BLaER1 (cell line): ENCODE measurements at regions not wholly inside any gene's neighbourhood (a gene's known extent, or its start where the extent isn't known, plus 50 kb on each side); places are given as distances from the start of the nearest gene placed in this dataset.
"Not testable (repeated sequence)": the region's sequence is repeated elsewhere in the genome, so short reads cannot be mapped to it uniquely, and the experiment has no call there.

Source experiments
- H3K27ac ChIP-seq: shearing (Covaris generic); formaldehyde crosslinking; 2 replicates; pipeline ENCODE4 v1.8.1; 2022
- H3K27me3 ChIP-seq: shearing (Covaris generic); formaldehyde crosslinking; 2 replicates; pipeline ENCODE4 v1.8.1; 2022
- H3K36me3 ChIP-seq: shearing (Covaris generic); formaldehyde crosslinking; 2 replicates; pipeline ENCODE4 v1.8.1; 2022
- H3K4me1 ChIP-seq: shearing (Covaris generic); formaldehyde crosslinking; 2 replicates; pipeline ENCODE4 v1.8.1; 2022
- H3K4me2 ChIP-seq: shearing (Covaris generic); formaldehyde crosslinking; 2 replicates; pipeline ENCODE4 v1.8.1; 2022
- H3K4me3 ChIP-seq: shearing (Covaris generic); formaldehyde crosslinking; 2 replicates; pipeline ENCODE4 v1.8.1; 2022
- H3K9ac ChIP-seq: shearing (Covaris generic); formaldehyde crosslinking; 2 replicates; pipeline ENCODE4 v1.8.1; 2022
- H3K9me3 ChIP-seq: shearing (Covaris generic); formaldehyde crosslinking; 2 replicates; pipeline ENCODE4 v1.8.1; 2022
- H4K20me1 ChIP-seq: shearing (Covaris generic); formaldehyde crosslinking; 2 replicates; pipeline ENCODE4 v1.8.1; 2022
- Cebpa-rat ChIP-seq: shearing (Covaris generic); IDR thresholded peaks from 2 replicates; pipeline ENCODE4 v1.8.1; 2022

DNA sequence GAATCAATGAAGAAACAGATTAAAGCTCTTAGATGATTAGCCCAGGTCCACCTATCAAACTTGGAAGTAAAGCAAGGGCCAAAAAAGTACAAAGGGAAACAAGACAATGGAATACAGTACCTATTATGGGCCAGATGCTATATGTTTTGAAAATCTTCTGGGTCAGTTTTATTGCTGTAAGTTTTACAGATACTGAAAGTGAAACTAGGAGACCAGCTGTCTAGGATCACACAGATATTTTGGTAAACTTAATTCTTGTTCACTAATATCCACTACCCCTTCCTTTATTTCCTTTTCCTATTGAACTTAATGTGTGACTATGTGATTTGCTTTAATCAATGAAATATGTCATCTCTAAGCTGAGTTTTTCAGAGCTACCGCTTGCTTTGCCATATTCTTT, 505.4 kb upstream of the PITX2 start:
- H3K9ac ChIP-seq, result no peak overlapping the region
- no peaks in the 10 kb centered on the region for H4K20me1 ChIP-seq
- H3K27ac ChIP-seq, result no peak overlapping the region
- no peaks in the 10 kb centered on the region for H3K4me1 ChIP-seq
- no peak for TF ChIP-seq Cebpa-rat
- H3K4me3 ChIP-seq, result no peak overlapping the region
- no peak overlapping the region for H3K4me2 ChIP-seq
- H3K9me3 ChIP-seq, result no peaks in the 10 kb centered on the region
- no peaks in the 10 kb centered on the region for H3K27me3 ChIP-seq
- H3K36me3 ChIP-seq, result no peaks in the 10 kb centered on the region

DNA sequence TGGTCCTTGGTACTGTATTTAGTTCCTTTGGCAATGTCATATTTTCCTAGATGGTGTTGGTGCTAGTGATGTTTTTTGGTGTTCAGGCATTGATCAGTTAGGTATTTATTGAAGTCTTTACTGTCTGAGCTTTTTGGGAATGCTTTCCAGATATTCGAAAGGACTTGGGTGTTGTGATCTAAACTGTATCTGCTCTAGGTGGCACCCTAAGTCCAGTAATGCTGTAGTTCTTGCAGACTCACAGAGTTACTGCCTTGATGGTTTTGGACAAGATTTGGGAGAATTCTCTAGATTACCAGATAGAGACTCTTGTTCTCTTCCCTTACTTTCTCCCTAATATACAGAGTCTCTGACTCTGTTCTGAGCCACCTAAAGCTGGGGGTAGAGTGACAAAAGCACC, 513.6 kb upstream of the PITX2 start:
- Histone ChIP-seq H3K27ac (no peak overlapping the region), H3K9ac (no peak overlapping the region), H3K4me2 (no peak overlapping the region), H3K27me3 (no peaks in the 10 kb centered on the region), H3K9me3 (peaks cover 9% of the 10 kb centered on the region; the same call in 1 of the 2 replicates), H4K20me1 (no peaks in the 10 kb centered on the region), H3K4me1 (no peaks in the 10 kb centered on the region), H3K4me3 (no peak overlapping the region), H3K36me3 (no peaks in the 10 kb centered on the region)
- no peak for TF ChIP-seq Cebpa-rat

DNA sequence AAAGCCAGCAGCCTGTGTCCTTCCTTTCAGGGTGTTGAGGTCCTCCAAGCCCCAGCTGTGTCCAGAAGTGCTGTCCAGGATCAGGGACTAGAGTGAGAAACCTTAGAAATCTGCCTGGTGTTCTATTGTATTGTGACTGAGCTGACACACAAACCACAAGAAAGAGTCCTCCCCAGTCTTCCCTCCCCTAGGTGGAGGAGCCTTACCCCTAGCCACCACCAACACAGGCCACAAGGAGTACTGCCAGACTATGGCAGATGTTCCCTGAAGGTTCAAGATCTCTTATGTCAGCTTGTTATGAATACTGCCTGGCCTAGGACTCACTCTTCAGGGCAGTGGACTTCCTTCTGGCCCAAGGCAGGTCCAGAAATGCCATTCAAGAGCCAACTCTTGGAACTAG, 514.1 kb upstream of the PITX2 start:
- H3K27me3 ChIP-seq, result no peaks in the 10 kb centered on the region
- H3K9ac ChIP-seq, result no peak overlapping the region
- H3K4me2 ChIP-seq, result no peak overlapping the region
- TF ChIP-seq Cebpa-rat, result no peak
- H3K4me1 ChIP-seq, result no peaks in the 10 kb centered on the region
- H3K27ac ChIP-seq, result no peak overlapping the region
- H3K36me3 ChIP-seq, result no peaks in the 10 kb centered on the region
- no peaks in the 10 kb centered on the region for H4K20me1 ChIP-seq
- H3K9me3 ChIP-seq, result peaks cover 9% of the 10 kb centered on the region; the same call in 1 of the 2 replicates
- no peak overlapping the region for H3K4me3 ChIP-seq

DNA sequence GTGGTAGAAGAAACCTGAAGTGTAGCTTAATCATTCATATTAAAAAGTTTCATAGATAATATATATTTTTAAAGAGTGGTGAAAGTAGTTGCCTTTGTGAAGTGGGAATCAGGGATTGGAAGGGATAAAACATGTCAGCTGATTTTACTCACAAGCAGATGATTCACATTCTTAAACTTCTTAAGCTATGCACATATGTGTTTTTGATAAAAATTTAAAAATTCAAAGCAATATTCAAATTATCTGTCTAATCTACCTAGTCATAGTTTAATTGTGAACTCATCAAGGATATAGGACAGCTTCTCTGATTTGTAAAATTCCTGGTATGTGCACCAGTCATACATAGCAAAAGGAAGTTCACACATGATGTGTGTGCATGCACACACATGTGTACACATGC, 520.6 kb upstream of the PITX2 start:
- Histone ChIP-seq H3K27me3 (no peaks in the 10 kb centered on the region), H3K4me3 (no peak overlapping the region), H3K4me2 (no peak overlapping the region), H4K20me1 (no peaks in the 10 kb centered on the region), H3K9ac (no peak overlapping the region), H3K9me3 (no peaks in the 10 kb centered on the region), H3K27ac (no peak overlapping the region), H3K4me1 (no peaks in the 10 kb centered on the region), H3K36me3 (no peaks in the 10 kb centered on the region)
- TF ChIP-seq Cebpa-rat, result no peak

DNA sequence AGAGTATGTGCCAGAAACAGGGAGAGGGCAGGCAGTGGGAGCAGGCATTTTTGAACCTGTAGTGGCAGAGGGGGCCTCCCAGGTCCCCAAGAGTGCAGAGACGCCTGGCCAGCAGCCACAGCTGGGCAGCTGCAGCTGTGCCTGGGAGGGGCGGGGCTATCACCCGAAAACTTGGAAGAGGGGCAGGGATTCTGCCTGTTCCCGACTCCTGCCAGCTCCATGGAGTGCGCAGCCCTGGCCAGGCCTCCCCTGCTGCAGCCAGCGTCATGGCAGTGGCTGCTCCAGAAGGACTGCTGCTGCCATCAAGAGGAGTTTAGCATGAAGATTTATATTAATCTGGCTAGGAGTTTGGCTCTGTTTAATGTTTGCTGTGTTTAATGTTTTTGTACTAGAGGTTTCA, 532.1 kb upstream of the PITX2 start:
- Histone ChIP-seq H4K20me1 (no peaks in the 10 kb centered on the region), H3K9me3 (peaks cover 23% of the 10 kb centered on the region), H3K9ac (no peak overlapping the region), H3K4me1 (no peaks in the 10 kb centered on the region), H3K4me3 (no peak overlapping the region), H3K4me2 (no peak overlapping the region), H3K27ac (no peak overlapping the region), H3K36me3 (no peaks in the 10 kb centered on the region), H3K27me3 (no peaks in the 10 kb centered on the region)
- TF ChIP-seq Cebpa-rat, result no peak

DNA sequence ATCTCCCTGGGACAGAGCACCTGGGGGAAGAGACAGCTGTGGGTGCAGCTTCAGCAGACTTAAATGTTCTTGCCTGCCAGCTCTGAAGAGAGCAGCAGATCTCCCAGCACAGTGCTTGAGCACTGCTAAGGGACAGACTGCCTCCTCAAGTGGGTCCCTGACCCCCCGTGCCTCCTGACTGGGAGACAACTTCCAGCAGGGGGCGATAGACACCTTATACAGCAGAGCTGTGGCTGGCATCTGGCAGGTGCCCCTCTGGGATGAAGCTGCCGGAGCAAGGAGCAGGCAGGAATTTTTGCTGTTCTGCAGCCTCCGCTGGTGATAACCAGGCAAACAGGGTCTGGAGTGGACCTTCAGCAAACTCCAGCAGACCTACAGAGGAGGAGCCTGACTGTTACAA, 541.7 kb upstream of the PITX2 start:
- H3K9me3 ChIP-seq, result peaks cover 13% of the 10 kb centered on the region

DNA sequence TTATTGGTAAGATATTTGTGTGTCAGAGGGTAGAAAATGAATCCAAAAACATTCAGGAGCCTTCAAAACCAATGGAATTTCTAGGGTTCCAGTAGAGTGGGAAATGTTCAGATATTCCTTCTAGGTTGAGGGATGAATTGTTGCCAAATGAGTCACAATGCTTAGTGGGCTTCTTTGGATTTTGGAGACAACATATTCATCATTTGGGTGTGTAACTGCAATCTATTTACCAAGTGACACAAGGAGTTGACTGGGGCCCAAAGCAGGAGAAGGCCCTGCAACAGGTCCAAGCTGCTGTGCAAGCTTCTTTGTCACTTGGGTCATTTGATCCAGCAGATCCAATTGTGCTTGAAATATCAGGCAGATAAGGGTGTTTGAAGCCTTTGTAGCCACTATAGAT, 551.5 kb upstream of the PITX2 start:
- Histone ChIP-seq H3K36me3 (no peaks in the 10 kb centered on the region), H3K9ac (no peak overlapping the region), H4K20me1 (no peaks in the 10 kb centered on the region), H3K4me3 (no peak overlapping the region), H3K4me2 (no peak overlapping the region), H3K9me3 (no peaks in the 10 kb centered on the region), H3K27me3 (no peaks in the 10 kb centered on the region), H3K27ac (no peak overlapping the region), H3K4me1 (no peaks in the 10 kb centered on the region)
- TF ChIP-seq Cebpa-rat, result no peak

More for the DNA sequence above, 541.7 kb upstream of the PITX2 start:
- not testable (repeated sequence) for H3K4me1 ChIP-seq, H3K27ac ChIP-seq, H3K4me2 ChIP-seq, H3K9ac ChIP-seq, H3K36me3 ChIP-seq, H4K20me1 ChIP-seq, H3K4me3 ChIP-seq, H3K27me3 ChIP-seq

DNA sequence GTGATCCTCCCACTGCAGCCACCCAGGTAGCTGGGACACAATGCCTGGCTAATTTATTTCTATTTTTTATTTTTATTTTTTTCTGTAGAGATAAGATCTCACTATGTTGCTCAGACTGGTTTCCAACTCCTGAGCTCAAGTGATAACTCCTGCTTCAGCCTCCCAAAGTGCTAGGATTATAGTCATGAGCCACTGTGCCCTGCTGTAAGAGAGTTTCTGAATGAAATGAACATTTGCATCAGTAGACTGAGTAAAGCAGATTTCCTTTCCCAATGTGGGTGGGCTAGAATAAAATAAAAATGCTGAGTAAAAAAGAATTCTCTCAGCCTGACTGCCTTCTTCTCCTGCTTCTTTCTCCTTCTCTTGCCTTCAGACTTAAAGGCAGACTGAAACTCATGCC, 555.4 kb upstream of the PITX2 start:
- H3K4me1 ChIP-seq, result no peaks in the 10 kb centered on the region
- TF ChIP-seq Cebpa-rat, result no peak
- no peak overlapping the region for H3K9ac ChIP-seq
- no peak overlapping the region for H3K4me3 ChIP-seq
- no peak overlapping the region for H3K4me2 ChIP-seq
- no peaks in the 10 kb centered on the region for H3K27me3 ChIP-seq
- H4K20me1 ChIP-seq, result no peaks in the 10 kb centered on the region
- no peak overlapping the region for H3K27ac ChIP-seq
- no peaks in the 10 kb centered on the region for H3K36me3 ChIP-seq
- peaks cover 10% of the 10 kb centered on the region for H3K9me3 ChIP-seq

DNA sequence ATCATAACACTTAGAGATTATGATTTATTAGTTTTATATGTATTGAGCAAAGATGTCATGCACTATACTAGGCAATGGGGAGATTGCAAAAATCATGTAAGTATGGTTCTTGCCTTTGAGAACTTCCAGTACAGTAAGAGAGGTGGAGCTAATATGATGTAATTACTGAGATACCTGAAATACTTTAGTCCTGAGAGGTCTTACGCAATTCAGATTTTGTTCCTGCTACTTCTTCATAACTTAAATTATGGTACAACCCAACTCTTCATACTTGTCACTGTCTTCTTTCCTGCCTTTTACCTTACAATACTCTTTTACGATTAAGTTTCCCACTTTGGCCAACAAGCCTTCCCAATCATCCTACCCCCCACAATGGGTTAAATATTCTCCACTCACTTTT, 564.2 kb upstream of the PITX2 start:
- Histone ChIP-seq H3K27ac (no peak overlapping the region), H3K4me2 (no peak overlapping the region), H4K20me1 (no peaks in the 10 kb centered on the region), H3K4me1 (no peaks in the 10 kb centered on the region), H3K9me3 (peaks cover 16% of the 10 kb centered on the region), H3K36me3 (no peaks in the 10 kb centered on the region), H3K27me3 (no peaks in the 10 kb centered on the region), H3K4me3 (no peak overlapping the region), H3K9ac (no peak overlapping the region)
- TF ChIP-seq Cebpa-rat, result no peak

DNA sequence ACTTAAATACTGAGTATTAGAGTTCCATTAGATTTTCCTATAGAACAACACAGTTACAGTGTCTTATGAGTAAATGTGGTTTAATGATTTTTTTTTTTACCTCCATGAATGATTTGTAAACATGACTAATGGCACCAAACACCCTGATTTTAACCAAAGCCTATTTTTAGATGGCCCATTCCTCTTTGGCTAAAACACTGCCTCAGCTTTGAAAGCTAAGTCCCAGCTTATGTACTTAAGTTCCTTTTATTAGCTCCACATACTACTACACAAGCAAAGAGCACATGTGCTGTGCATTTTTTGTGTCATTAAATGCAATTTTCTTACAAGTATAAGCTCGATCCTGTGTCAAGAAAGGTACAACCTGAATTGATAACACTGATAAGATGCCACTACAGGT, 575.6 kb upstream of the PITX2 start:
- H3K27me3 ChIP-seq, result no peaks in the 10 kb centered on the region
- H3K27ac ChIP-seq, result no peak overlapping the region
- H3K4me3 ChIP-seq, result no peak overlapping the region
- no peak overlapping the region for H3K4me2 ChIP-seq
- H3K9ac ChIP-seq, result no peak overlapping the region
- H3K4me1 ChIP-seq, result no peaks in the 10 kb centered on the region
- no peak for TF ChIP-seq Cebpa-rat
- H3K9me3 ChIP-seq, result no peaks in the 10 kb centered on the region
- no peaks in the 10 kb centered on the region for H3K36me3 ChIP-seq
- no peaks in the 10 kb centered on the region for H4K20me1 ChIP-seq

DNA sequence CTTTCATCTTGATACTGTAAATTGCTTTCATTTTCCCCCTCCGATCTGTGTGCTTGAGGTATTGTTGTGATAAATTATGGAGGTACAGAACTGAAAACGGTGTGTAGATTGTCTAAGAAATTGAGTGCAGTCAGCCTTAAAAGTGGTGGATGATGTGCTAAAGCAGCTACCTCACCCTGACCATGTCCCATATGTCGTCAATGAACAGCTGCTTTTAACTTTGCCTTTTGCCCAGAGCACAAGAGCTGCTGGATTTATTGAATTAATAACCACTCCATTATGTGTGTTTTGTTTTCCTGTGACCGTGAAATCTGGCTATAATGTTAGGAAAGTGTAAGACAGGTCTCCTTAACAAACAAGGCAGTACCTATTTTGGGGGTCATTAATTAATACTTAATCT, 581.9 kb upstream of the PITX2 start:
- TF ChIP-seq Cebpa-rat, result no peak
- Histone ChIP-seq H3K4me1 (no peaks in the 10 kb centered on the region), H3K4me2 (no peak overlapping the region), H4K20me1 (no peaks in the 10 kb centered on the region), H3K9ac (no peak overlapping the region), H3K27me3 (no peaks in the 10 kb centered on the region), H3K27ac (no peak overlapping the region), H3K9me3 (no peaks in the 10 kb centered on the region), H3K36me3 (no peaks in the 10 kb centered on the region), H3K4me3 (no peak overlapping the region)
